Right lobe of liver (tissue), 4 donors: ENCODE measurements at regions not wholly inside any gene's neighbourhood (a gene's known extent, or its start where the extent isn't known, plus 50 kb on each side); places are given as distances from the start of the nearest gene placed in this dataset.

Experiments
- POLR2A ChIP-seq: fragments of 450-650 bp; IDR thresholded peaks from one replicate; pipeline ENCODE4 v1.6.1; 2017; ENCODE audit warnings: antibody characterized with exemption, mild to moderate bottlenecking
- TF ChIP-seq, protein P1 (sequence below), 4 donors: fragments of 200-600 bp in 3 of 4; fragments of 450-650 bp in 1 of 4; IDR thresholded peaks; one replicate each; pipeline versions ENCODE4 v1.5.1 to v1.8.0; 2016 to 2022; ENCODE audit warnings: antibody characterized with exemption in 4 of 4, mild to moderate bottlenecking in 2 of 4
- donor health status: DM: no; HTN: no; CAD: no.
- donor health status: DM: no; HTN: no; CAD: no.
- donor health status: DM: no; HTN: yes; CAD: no.

DNA sequence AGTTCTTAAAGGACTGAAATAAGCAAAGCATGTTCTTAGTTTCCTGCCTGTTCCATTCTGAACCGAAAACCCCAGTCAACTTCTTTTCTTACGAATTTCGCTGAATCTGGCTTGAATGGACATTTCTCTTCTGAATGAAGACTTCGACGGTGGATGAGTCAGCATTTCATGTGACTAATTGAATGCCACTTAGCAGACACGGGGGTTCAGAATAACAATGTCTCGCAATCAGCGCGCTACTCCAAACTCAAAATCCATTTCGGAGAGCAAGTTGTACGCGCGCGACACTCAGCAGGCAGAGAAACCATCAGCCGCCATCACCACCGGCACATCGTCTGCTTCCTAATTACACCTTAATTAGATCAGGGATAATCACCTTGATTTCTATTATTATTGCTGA is 239.0 kb upstream of the KLF6 start:
- TF ChIP-seq POLR2A = no peak
- TF ChIP-seq, protein P1, sequence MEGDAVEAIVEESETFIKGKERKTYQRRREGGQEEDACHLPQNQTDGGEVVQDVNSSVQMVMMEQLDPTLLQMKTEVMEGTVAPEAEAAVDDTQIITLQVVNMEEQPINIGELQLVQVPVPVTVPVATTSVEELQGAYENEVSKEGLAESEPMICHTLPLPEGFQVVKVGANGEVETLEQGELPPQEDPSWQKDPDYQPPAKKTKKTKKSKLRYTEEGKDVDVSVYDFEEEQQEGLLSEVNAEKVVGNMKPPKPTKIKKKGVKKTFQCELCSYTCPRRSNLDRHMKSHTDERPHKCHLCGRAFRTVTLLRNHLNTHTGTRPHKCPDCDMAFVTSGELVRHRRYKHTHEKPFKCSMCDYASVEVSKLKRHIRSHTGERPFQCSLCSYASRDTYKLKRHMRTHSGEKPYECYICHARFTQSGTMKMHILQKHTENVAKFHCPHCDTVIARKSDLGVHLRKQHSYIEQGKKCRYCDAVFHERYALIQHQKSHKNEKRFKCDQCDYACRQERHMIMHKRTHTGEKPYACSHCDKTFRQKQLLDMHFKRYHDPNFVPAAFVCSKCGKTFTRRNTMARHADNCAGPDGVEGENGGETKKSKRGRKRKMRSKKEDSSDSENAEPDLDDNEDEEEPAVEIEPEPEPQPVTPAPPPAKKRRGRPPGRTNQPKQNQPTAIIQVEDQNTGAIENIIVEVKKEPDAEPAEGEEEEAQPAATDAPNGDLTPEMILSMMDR (IDR thresholded peaks at IDR 0.05) = no peak
